ENCODE measurements at regions not wholly inside any gene's neighbourhood (a gene's known extent, or its start where the extent isn't known, plus 50 kb on each side); places are given as distances from the start of the nearest gene placed in this dataset.

GRCh38 chr6:2468601-2468955 lies 223.2 kb upstream of the GMDS start:
- no peak for DNase-seq (ENCODE audit: low read depth in 3 of 3, low spot score in 1 of 3)

GRCh38 chr6:2467929-2468600 lies 222.7 kb upstream of the GMDS start:
- DNase-seq (ENCODE audit: low read depth in 3 of 3, low spot score in 1 of 3): no peak

GRCh38 chr6:2465336-2465735 lies 219.9 kb upstream of the GMDS start:
- DNase-seq (ENCODE audit: low read depth in 3 of 3, low spot score in 1 of 3): no peak

GRCh38 chr6:2464641-2465040 lies 219.2 kb upstream of the GMDS start:
- DNase-seq (ENCODE audit: low read depth in 3 of 3, low spot score in 1 of 3): no peak

GRCh38 chr6:2462831-2463230 lies 217.4 kb upstream of the GMDS start:
- DNase-seq (ENCODE audit: low read depth in 3 of 3, low spot score in 1 of 3): no peak

GRCh38 chr6:2460216-2460745 lies 214.9 kb upstream of the GMDS start:
- DNase-seq (ENCODE audit: low read depth in 3 of 3, low spot score in 1 of 3): no peak

- DNase-seq (ENCODE audit: low read depth in 3 of 3, low spot score in 1 of 3): no peak
These were observed 208.8 kb upstream of the GMDS start for GRCh38 chr6:2454180-2454579.

- DNase-seq (ENCODE audit: low read depth in 3 of 3, low spot score in 1 of 3): no peak
These were observed 205.1 kb upstream of the GMDS start for GRCh38 chr6:2450546-2450945.

GRCh38 chr6:2449572-2449940 lies 204.2 kb upstream of the GMDS start:
- no peak for DNase-seq (ENCODE audit: low read depth in 3 of 3, low spot score in 1 of 3)

GRCh38 chr6:2448826-2449571 lies 203.6 kb upstream of the GMDS start:
- DNase-seq (ENCODE audit: low read depth in 3 of 3, low spot score in 1 of 3): no peak

- no peak for DNase-seq (ENCODE audit: low read depth in 3 of 3, low spot score in 1 of 3)
These were observed 202.5 kb upstream of the GMDS start for GRCh38 chr6:2447931-2448330.

GRCh38 chr6:2447318-2447920 lies 202.0 kb upstream of the GMDS start:
- no peak for DNase-seq (ENCODE audit: low read depth in 3 of 3, low spot score in 1 of 3)

GRCh38 chr6:2441601-2442475 lies 196.4 kb upstream of the GMDS start:
- DNase-seq (ENCODE audit: low read depth in 3 of 3, low spot score in 1 of 3): no peak

GRCh38 chr6:2440516-2440915 lies 195.1 kb upstream of the GMDS start:
- DNase-seq (ENCODE audit: low read depth in 3 of 3, low spot score in 1 of 3): no peak

GRCh38 chr6:2439632-2440031 lies 194.2 kb upstream of the GMDS start:
- DNase-seq (ENCODE audit: low read depth in 3 of 3, low spot score in 1 of 3): no peak

GRCh38 chr6:2439082-2439481 lies 193.7 kb upstream of the GMDS start:
- DNase-seq (ENCODE audit: low read depth in 3 of 3, low spot score in 1 of 3): no peak

GRCh38 chr6:2436410-2437154 lies 191.2 kb upstream of the GMDS start:
- no peak for DNase-seq (ENCODE audit: low read depth in 3 of 3, low spot score in 1 of 3)

GRCh38 chr6:2435323-2435722 lies 189.9 kb upstream of the GMDS start:
- no peak for DNase-seq (ENCODE audit: low read depth in 3 of 3, low spot score in 1 of 3)

- DNase-seq (ENCODE audit: low read depth in 3 of 3, low spot score in 1 of 3): no peak
These were observed 189.5 kb upstream of the GMDS start for GRCh38 chr6:2434912-2435311.

GRCh38 chr6:2434116-2434515 lies 188.7 kb upstream of the GMDS start:
- no peak for DNase-seq (ENCODE audit: low read depth in 3 of 3, low spot score in 1 of 3)

- DNase-seq (ENCODE audit: low read depth in 3 of 3, low spot score in 1 of 3): no peak
These were observed 188.3 kb upstream of the GMDS start for GRCh38 chr6:2433711-2434110.
